ENCODE measurements at regions not wholly inside any gene's neighbourhood (a gene's known extent, or its start where the extent isn't known, plus 50 kb on each side); places are given as distances from the start of the nearest gene placed in this dataset.

DNA sequence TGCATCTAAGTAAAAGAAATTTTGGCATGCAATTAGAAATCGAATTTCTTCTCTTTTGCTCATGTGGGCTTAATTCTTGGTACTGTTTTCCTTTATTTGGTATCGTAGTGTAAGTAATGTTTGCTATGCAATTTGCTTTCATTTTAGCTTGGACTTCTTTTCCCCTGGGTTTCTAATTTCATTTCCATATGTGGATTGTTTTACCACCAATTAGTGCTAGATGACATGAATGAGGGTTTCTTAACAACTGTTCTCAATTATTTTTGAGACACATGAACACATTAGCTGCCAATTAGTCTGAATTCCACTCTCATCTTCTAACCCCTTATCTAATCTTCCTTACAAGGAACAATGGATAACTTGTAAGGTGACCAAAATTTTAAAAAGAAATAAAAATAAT, 1047.2 kb upstream of the PIK3C3 start:
- Histone ChIP-seq H3K27me3 (replicated peaks in 2 of 5; ENCODE audit: control insufficient read depth in 4 of 5, insufficient read depth in 5 of 5, low read length in 4 of 5) (no peaks in the 10 kb centered on the region), H3K27ac (ENCODE audit: insufficient read depth in 1 of 2, low read depth in 1 of 2, low read length in 2 of 2, poor library complexity in 1 of 2, severe bottlenecking in 2 of 2) (no peak overlapping the region), H3K9me3 (ENCODE audit: control extremely low read depth in 1 of 5, control insufficient read depth in 4 of 5, insufficient read depth in 2 of 5, low read depth in 1 of 5, low read length in 4 of 5) (no peaks in the 10 kb centered on the region), H3K36me3 (ENCODE audit: control insufficient read depth in 4 of 4, insufficient read depth in 4 of 4, low read length in 3 of 4) (no peaks in the 10 kb centered on the region), H3K4me1 (ENCODE audit: control extremely low read depth in 1 of 4, control insufficient read depth in 4 of 4, insufficient read depth in 4 of 4, low read length in 3 of 4) (no peaks in the 10 kb centered on the region), H3K4me3 (ENCODE audit: control insufficient read depth in 1 of 7, extremely low read depth in 1 of 7, insufficient read depth in 4 of 7, low read depth in 2 of 7, low read length in 6 of 7) (no peak overlapping the region)
- no peak for DNase-seq
- WGBS (ENCODE audit: insufficient coverage) = 83% methylated on average over 1 of the region's 2 CpGs
- ChIA-PET POLR2A (no interaction called here), CTCF (no interaction called here)

- CTCF ChIA-PET = no interaction called here
- Histone ChIP-seq H3K27me3 (replicated peaks in 2 of 5; ENCODE audit: control insufficient read depth in 4 of 5, insufficient read depth in 5 of 5, low read length in 4 of 5) (no peaks in the 10 kb centered on the region), H3K9me3 (ENCODE audit: control extremely low read depth in 1 of 5, control insufficient read depth in 4 of 5, insufficient read depth in 2 of 5, low read depth in 1 of 5, low read length in 4 of 5) (no peaks in the 10 kb centered on the region), H3K27ac (ENCODE audit: insufficient read depth in 1 of 2, low read depth in 1 of 2, low read length in 2 of 2, poor library complexity in 1 of 2, severe bottlenecking in 2 of 2) (no peak overlapping the region), H3K4me3 (ENCODE audit: control insufficient read depth in 1 of 7, extremely low read depth in 1 of 7, insufficient read depth in 4 of 7, low read depth in 2 of 7, low read length in 6 of 7) (no peak overlapping the region), H3K36me3 (ENCODE audit: control insufficient read depth in 4 of 4, insufficient read depth in 4 of 4, low read length in 3 of 4) (no peaks in the 10 kb centered on the region), H3K4me1 (ENCODE audit: control extremely low read depth in 1 of 4, control insufficient read depth in 4 of 4, insufficient read depth in 4 of 4, low read length in 3 of 4) (no peaks in the 10 kb centered on the region)
- 0% methylated on average over 1 of the region's 1 CpG for WGBS (ENCODE audit: insufficient coverage)
- POLR2A ChIA-PET = no interaction called here
- DNase-seq = no peak
Observed at GRCh38 chr18:40904295-40904694, 1050.7 kb upstream of the PIK3C3 start.

DNA sequence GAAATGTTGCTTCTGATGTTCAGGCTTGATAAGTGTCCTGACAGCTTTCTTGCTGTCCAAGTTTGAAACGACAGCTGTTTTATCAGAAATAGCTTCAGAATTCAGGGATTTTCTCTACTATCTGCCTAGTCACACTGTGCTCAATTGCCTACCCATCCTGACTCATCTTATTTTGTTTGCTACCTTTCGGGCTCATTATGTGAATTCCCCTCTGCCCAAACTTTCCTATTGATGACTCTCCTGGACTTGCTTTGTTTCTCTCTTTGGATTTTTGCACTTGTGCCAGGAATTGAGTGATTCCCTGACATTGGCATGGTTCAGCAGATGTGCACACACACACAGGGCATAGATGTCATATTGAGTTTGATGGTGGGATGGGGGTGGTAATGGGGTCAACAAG, 1052.6 kb upstream of the PIK3C3 start:
- POLR2A ChIA-PET = no interaction called here
- 100% methylated on average over 2 of the region's 2 CpGs for WGBS (ENCODE audit: insufficient coverage)
- H3K4me3 ChIP-seq (ENCODE audit: control insufficient read depth in 1 of 7, extremely low read depth in 1 of 7, insufficient read depth in 4 of 7, low read depth in 2 of 7, low read length in 6 of 7) = no peak overlapping the region
- no peaks in the 10 kb centered on the region for H3K27me3 ChIP-seq (replicated peaks in 2 of 5; ENCODE audit: control insufficient read depth in 4 of 5, insufficient read depth in 5 of 5, low read length in 4 of 5)
- H3K9me3 ChIP-seq (ENCODE audit: control extremely low read depth in 1 of 5, control insufficient read depth in 4 of 5, insufficient read depth in 2 of 5, low read depth in 1 of 5, low read length in 4 of 5) = no peaks in the 10 kb centered on the region
- DNase-seq = no peak
- H3K27ac ChIP-seq (ENCODE audit: insufficient read depth in 1 of 2, low read depth in 1 of 2, low read length in 2 of 2, poor library complexity in 1 of 2, severe bottlenecking in 2 of 2) = no peak overlapping the region
- CTCF ChIA-PET = no interaction called here
- H3K36me3 ChIP-seq (ENCODE audit: control insufficient read depth in 4 of 4, insufficient read depth in 4 of 4, low read length in 3 of 4) = no peaks in the 10 kb centered on the region
- no peaks in the 10 kb centered on the region for H3K4me1 ChIP-seq (ENCODE audit: control extremely low read depth in 1 of 4, control insufficient read depth in 4 of 4, insufficient read depth in 4 of 4, low read length in 3 of 4)

- H3K9me3 ChIP-seq (ENCODE audit: control extremely low read depth in 1 of 5, control insufficient read depth in 4 of 5, insufficient read depth in 2 of 5, low read depth in 1 of 5, low read length in 4 of 5) = no peaks in the 10 kb centered on the region
- H3K4me1 ChIP-seq (ENCODE audit: control extremely low read depth in 1 of 4, control insufficient read depth in 4 of 4, insufficient read depth in 4 of 4, low read length in 3 of 4) = no peaks in the 10 kb centered on the region
- H3K27me3 ChIP-seq (replicated peaks in 2 of 5; ENCODE audit: control insufficient read depth in 4 of 5, insufficient read depth in 5 of 5, low read length in 4 of 5) = no peaks in the 10 kb centered on the region
- no peaks in the 10 kb centered on the region for H3K36me3 ChIP-seq (ENCODE audit: control insufficient read depth in 4 of 4, insufficient read depth in 4 of 4, low read length in 3 of 4)
- DNase-seq = no peak
- CTCF ChIA-PET = no interaction called here
- no peak overlapping the region for H3K4me3 ChIP-seq (ENCODE audit: control insufficient read depth in 1 of 7, extremely low read depth in 1 of 7, insufficient read depth in 4 of 7, low read depth in 2 of 7, low read length in 6 of 7)
- H3K27ac ChIP-seq (ENCODE audit: insufficient read depth in 1 of 2, low read depth in 1 of 2, low read length in 2 of 2, poor library complexity in 1 of 2, severe bottlenecking in 2 of 2) = no peak overlapping the region
- 97% methylated on average over 3 of the region's 3 CpGs for WGBS (ENCODE audit: insufficient coverage)
- POLR2A ChIA-PET = no interaction called here
Observed at GRCh38 chr18:40897884-40898283, 1057.2 kb upstream of the PIK3C3 start.

DNA sequence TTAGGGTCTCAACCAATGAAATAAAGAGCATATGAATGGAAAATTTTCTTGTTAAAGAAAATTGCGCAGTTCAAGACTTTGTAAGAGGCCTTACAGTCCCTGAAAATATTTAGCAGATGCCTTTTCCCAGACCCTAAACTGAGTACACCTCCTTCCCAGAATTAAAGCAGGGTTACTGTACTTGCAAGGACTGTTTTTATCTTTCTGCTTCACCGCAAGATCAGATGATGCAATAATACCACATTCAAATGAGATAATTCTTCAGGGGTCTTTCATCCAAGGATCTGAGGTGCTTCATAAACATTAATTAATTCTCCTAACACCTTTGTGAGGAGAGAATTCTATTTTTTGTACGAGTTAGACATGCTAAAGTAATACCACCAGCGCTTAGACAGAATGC, 1071.8 kb upstream of the PIK3C3 start:
- Histone ChIP-seq H3K9me3 (ENCODE audit: control extremely low read depth in 1 of 5, control insufficient read depth in 4 of 5, insufficient read depth in 2 of 5, low read depth in 1 of 5, low read length in 4 of 5) (no peaks in the 10 kb centered on the region), H3K36me3 (ENCODE audit: control insufficient read depth in 4 of 4, insufficient read depth in 4 of 4, low read length in 3 of 4) (no peaks in the 10 kb centered on the region), H3K27ac (ENCODE audit: insufficient read depth in 1 of 2, low read depth in 1 of 2, low read length in 2 of 2, poor library complexity in 1 of 2, severe bottlenecking in 2 of 2) (no peak overlapping the region), H3K4me3 (ENCODE audit: control insufficient read depth in 1 of 7, extremely low read depth in 1 of 7, insufficient read depth in 4 of 7, low read depth in 2 of 7, low read length in 6 of 7) (no peak overlapping the region), H3K27me3 (replicated peaks in 2 of 5; ENCODE audit: control insufficient read depth in 4 of 5, insufficient read depth in 5 of 5, low read length in 4 of 5) (no peaks in the 10 kb centered on the region), H3K4me1 (ENCODE audit: control extremely low read depth in 1 of 4, control insufficient read depth in 4 of 4, insufficient read depth in 4 of 4, low read length in 3 of 4) (no peaks in the 10 kb centered on the region)
- no peak for DNase-seq
- WGBS (ENCODE audit: insufficient coverage) = 92% methylated on average over 2 of the region's 4 CpGs
- CTCF ChIA-PET = no interaction called here
- POLR2A ChIA-PET = no interaction called here

DNA sequence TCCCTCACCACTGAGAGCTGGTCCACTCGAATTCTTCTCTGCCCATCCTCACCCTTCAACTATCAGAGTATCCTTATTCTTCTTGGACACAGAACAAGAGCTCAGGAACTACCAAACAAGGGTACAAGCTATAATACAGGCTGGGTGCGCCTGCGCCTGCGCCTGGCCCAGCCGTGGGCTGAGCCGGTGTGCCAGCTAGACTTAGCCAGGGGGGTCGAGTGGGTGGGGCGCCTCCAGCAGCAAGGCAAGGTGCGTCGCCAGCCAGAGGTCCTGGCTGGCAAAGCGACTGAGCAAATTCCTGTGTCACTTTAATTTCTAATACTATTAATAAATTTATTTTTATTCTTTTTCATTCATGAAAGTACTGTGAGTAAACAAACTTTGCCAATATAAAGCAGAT, 1072.6 kb upstream of the PIK3C3 start:
- ChIA-PET POLR2A (no interaction called here), CTCF (no interaction called here)
- no peak for DNase-seq

GRCh38 chr18:40878371-40878770, 1076.7 kb upstream of the PIK3C3 start:
- Histone ChIP-seq H3K36me3 (ENCODE audit: control insufficient read depth in 4 of 4, insufficient read depth in 4 of 4, low read length in 3 of 4) (no peaks in the 10 kb centered on the region), H3K27me3 (replicated peaks in 2 of 5; ENCODE audit: control insufficient read depth in 4 of 5, insufficient read depth in 5 of 5, low read length in 4 of 5) (no peaks in the 10 kb centered on the region), H3K4me1 (ENCODE audit: control extremely low read depth in 1 of 4, control insufficient read depth in 4 of 4, insufficient read depth in 4 of 4, low read length in 3 of 4) (no peaks in the 10 kb centered on the region), H3K27ac (ENCODE audit: insufficient read depth in 1 of 2, low read depth in 1 of 2, low read length in 2 of 2, poor library complexity in 1 of 2, severe bottlenecking in 2 of 2) (no peak overlapping the region), H3K4me3 (ENCODE audit: control insufficient read depth in 1 of 7, extremely low read depth in 1 of 7, insufficient read depth in 4 of 7, low read depth in 2 of 7, low read length in 6 of 7) (no peak overlapping the region), H3K9me3 (ENCODE audit: control extremely low read depth in 1 of 5, control insufficient read depth in 4 of 5, insufficient read depth in 2 of 5, low read depth in 1 of 5, low read length in 4 of 5) (no peaks in the 10 kb centered on the region)
- POLR2A ChIA-PET = no interaction called here
- 100% methylated on average over 1 of the region's 1 CpG for WGBS (ENCODE audit: insufficient coverage)
- CTCF ChIA-PET = no interaction called here
- DNase-seq = no peak

More for the DNA sequence above, 1072.6 kb upstream of the PIK3C3 start:
- H3K27me3 ChIP-seq (replicated peaks in 2 of 5; ENCODE audit: control insufficient read depth in 4 of 5, insufficient read depth in 5 of 5, low read length in 4 of 5) = no peaks in the 10 kb centered on the region
- H3K27ac ChIP-seq (ENCODE audit: insufficient read depth in 1 of 2, low read depth in 1 of 2, low read length in 2 of 2, poor library complexity in 1 of 2, severe bottlenecking in 2 of 2) = no peak overlapping the region
- no peaks in the 10 kb centered on the region for H3K36me3 ChIP-seq (ENCODE audit: control insufficient read depth in 4 of 4, insufficient read depth in 4 of 4, low read length in 3 of 4)
- WGBS (ENCODE audit: insufficient coverage) = 93% methylated on average over 8 of the region's 11 CpGs
- H3K4me3 ChIP-seq (ENCODE audit: control insufficient read depth in 1 of 7, extremely low read depth in 1 of 7, insufficient read depth in 4 of 7, low read depth in 2 of 7, low read length in 6 of 7) = no peak overlapping the region
- H3K4me1 ChIP-seq (ENCODE audit: control extremely low read depth in 1 of 4, control insufficient read depth in 4 of 4, insufficient read depth in 4 of 4, low read length in 3 of 4) = no peaks in the 10 kb centered on the region
- no peaks in the 10 kb centered on the region for H3K9me3 ChIP-seq (ENCODE audit: control extremely low read depth in 1 of 5, control insufficient read depth in 4 of 5, insufficient read depth in 2 of 5, low read depth in 1 of 5, low read length in 4 of 5)

DNA sequence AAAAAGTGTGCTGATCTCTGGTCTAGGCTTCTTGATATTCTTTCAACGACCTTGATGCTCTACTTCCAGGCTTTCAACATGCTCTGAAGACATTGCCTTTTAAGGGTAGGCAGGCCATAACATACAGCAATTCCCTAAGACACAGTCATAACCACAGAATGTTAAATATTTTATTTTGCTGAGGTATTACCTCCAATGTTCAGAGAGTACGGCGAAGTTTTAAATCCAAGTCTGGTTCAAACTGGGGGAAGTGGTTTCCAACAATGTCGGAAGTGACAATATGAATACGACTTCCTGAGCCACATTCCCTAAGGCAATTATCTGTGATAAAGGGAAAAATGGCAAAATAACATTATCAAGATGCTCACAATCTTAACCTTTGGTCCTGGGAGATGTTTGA, 1077.9 kb upstream of the PIK3C3 start:
- H3K4me3 ChIP-seq (ENCODE audit: control insufficient read depth in 1 of 7, extremely low read depth in 1 of 7, insufficient read depth in 4 of 7, low read depth in 2 of 7, low read length in 6 of 7) = no peak overlapping the region
- no peak overlapping the region for H3K27ac ChIP-seq (ENCODE audit: insufficient read depth in 1 of 2, low read depth in 1 of 2, low read length in 2 of 2, poor library complexity in 1 of 2, severe bottlenecking in 2 of 2)
- no peaks in the 10 kb centered on the region for H3K36me3 ChIP-seq (ENCODE audit: control insufficient read depth in 4 of 4, insufficient read depth in 4 of 4, low read length in 3 of 4)
- POLR2A ChIA-PET = no interaction called here
- no peaks in the 10 kb centered on the region for H3K9me3 ChIP-seq (ENCODE audit: control extremely low read depth in 1 of 5, control insufficient read depth in 4 of 5, insufficient read depth in 2 of 5, low read depth in 1 of 5, low read length in 4 of 5)
- no peaks in the 10 kb centered on the region for H3K27me3 ChIP-seq (replicated peaks in 2 of 5; ENCODE audit: control insufficient read depth in 4 of 5, insufficient read depth in 5 of 5, low read length in 4 of 5)
- 92% methylated on average over 3 of the region's 5 CpGs for WGBS (ENCODE audit: insufficient coverage)
- no peaks in the 10 kb centered on the region for H3K4me1 ChIP-seq (ENCODE audit: control extremely low read depth in 1 of 4, control insufficient read depth in 4 of 4, insufficient read depth in 4 of 4, low read length in 3 of 4)
- no peak for DNase-seq
- CTCF ChIA-PET = no interaction called here
